Lower leg skin (tissue), 4 donors: ENCODE measurements at regions not wholly inside any gene's neighbourhood (a gene's known extent, or its start where the extent isn't known, plus 50 kb on each side); places are given as distances from the start of the nearest gene placed in this dataset.

ENCODE experiments used
- DNase-seq, 2 donors: peaks; one replicate each; pipeline ENCODE4 v3.0.0-alpha.2; 2019; ENCODE audit warnings: low spot score in 2 of 2
- H3K4me3 ChIP-seq: fragments of 200-600 bp; sonication (generic); 2 replicates; pipeline ENCODE4 v1.5.1; 2017; ENCODE audit warnings: mild to moderate bottlenecking, low read depth; ENCODE audit not compliant: poor library complexity, severe bottlenecking
- POLR2A ChIP-seq, 2 donors: fragments of 450-650 bp; IDR thresholded peaks; one replicate each; pipeline ENCODE4 v1.6.1; 2016 to 2017; ENCODE audit warnings: antibody characterized with exemption in 2 of 2, mild to moderate bottlenecking in 1 of 2, moderate library complexity in 1 of 2
- WGBS, 2 donors: methylation state at CpG; one replicate each; pipeline ENCODE4 v1.1.5; 2018; 5-methylcytosine and 5-hydroxymethylcytosine counted together
- intact Hi-C: fragments of 100-400 bp; cut with DNase I; formaldehyde crosslinking; loops from one replicate; pipeline ENCODE4 v1.15.0; 2023; ENCODE audit warnings: low total_unique reads
- TF ChIP-seq, protein P1 (sequence below), 3 donors: fragments of 450-650 bp; IDR thresholded peaks; one replicate each; pipeline ENCODE4 v1.5.1; 2016; ENCODE audit warnings: antibody characterized with exemption in 3 of 3, mild to moderate bottlenecking in 3 of 3, moderate library complexity in 2 of 3

DNA sequence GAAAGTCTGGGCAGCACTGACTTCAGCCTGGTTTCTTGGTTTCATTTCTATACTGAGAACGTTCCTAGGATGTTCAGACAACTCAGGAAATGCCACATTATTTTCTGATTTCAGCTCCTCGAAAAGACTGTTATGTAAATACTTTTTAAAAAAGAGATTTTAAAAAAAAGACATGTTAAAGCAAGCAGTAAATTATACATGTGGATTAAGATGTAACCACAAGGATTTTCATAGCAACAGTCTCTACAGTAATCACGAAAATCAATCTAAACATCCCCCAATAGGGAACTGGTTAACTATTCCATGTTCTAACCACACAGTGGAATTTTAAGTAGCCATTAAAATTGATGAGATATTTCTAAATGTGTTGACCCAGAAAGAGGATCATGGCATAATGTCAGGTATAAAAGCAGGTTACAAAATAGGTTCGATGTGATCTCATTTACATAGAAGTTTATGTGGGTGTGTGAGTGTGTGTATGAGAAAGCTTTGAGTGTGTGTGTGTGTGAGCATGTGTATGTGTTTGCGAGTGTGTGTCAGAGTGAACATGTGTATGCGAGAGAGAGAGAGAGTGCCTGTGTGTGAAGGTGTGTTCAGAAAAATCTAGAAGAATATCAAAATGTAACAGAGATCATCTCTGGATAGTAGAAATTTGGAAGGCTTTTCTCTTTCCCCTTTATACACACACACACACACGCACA lies 63.0 kb upstream of the ERCC4 start:
- H3K4me3 ChIP-seq = no peak overlapping the region
- intact Hi-C loops = no loop called here
- WGBS, 2 donors = 62 to 63% methylated on average over 7 of the region's 7 CpGs

DNA sequence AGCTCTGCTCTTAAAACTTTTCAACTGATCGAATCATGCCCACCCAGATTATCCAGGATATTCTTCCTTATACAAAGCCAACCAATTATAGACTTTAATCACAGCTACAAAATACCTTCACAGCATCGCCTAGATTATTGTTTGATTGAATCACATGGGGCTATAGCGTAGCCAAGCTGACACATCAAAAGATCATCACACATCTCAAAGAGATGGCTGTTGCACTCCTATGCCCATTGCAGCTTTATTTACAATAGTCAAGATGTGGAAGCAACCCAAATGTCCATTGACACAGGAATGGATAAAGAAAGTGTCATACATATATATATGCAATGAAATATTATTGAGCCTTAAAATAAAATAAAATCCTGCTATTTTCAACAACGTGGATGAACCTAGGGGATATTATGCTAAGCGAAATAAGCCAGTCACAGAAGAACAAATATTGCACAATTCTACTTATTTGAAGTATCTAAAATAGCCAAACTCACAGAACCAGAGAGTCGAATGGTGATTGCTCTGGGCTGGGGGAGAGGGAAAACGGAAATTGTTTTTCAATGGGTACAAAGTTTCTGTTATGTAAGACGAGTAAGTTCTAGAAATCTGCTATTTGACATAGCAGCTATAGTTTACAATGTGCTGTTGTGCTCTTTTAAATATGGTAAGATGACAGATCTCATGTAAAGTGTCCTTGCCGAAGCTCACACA lies 60.9 kb upstream of the ERCC4 start:
- no peak for DNase-seq
- WGBS, 2 donors = 81 to 88% methylated on average over 9 of the region's 9 CpGs
- TF ChIP-seq, protein P1, sequence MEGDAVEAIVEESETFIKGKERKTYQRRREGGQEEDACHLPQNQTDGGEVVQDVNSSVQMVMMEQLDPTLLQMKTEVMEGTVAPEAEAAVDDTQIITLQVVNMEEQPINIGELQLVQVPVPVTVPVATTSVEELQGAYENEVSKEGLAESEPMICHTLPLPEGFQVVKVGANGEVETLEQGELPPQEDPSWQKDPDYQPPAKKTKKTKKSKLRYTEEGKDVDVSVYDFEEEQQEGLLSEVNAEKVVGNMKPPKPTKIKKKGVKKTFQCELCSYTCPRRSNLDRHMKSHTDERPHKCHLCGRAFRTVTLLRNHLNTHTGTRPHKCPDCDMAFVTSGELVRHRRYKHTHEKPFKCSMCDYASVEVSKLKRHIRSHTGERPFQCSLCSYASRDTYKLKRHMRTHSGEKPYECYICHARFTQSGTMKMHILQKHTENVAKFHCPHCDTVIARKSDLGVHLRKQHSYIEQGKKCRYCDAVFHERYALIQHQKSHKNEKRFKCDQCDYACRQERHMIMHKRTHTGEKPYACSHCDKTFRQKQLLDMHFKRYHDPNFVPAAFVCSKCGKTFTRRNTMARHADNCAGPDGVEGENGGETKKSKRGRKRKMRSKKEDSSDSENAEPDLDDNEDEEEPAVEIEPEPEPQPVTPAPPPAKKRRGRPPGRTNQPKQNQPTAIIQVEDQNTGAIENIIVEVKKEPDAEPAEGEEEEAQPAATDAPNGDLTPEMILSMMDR (IDR thresholded peaks at IDR 0.05) = no peak
- no peak for TF ChIP-seq POLR2A (IDR thresholded peaks at IDR 0.05)
- no peak overlapping the region for H3K4me3 ChIP-seq
- intact Hi-C loops = no loop called here

More for the DNA sequence above, 63.0 kb upstream of the ERCC4 start:
- TF ChIP-seq, protein P1 (IDR thresholded peaks at IDR 0.05) = no peak
- TF ChIP-seq POLR2A (IDR thresholded peaks at IDR 0.05) = no peak
- no peak for DNase-seq

DNA sequence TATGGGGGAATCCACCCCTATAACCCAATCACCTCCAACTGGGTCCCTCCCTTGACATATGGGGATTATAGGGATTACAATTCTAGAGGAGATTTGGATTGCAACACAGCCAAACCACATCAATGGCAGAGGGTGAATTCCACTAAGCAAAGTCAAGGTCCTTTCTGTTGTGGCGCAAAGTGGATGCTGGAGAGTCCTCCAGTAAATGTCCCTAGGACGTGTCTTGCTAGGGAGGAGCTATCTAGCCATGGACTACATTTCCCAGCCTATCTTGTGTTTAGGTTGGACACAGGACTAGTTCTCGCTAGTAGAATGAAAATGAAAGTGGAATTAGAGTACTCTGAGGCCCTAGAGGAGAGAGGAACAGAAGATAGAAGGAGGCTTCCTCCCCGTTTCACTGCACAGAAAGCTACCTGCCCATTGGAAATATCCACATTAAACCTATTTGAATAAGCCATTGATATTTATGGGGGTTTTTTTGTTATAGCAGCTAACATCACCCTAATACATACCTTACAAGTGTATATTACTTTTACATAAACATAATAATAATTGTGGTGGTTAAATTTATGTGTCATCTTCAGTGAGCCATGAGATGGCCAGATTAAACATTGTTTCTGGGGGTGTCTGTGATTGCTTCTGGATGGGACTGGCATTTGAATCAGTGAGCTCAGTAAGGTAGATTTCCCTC lies 56.7 kb upstream of the ERCC4 start:
- intact Hi-C loops = no loop called here
- WGBS, 2 donors = 85 to 90% methylated on average over 4 of the region's 4 CpGs

DNA sequence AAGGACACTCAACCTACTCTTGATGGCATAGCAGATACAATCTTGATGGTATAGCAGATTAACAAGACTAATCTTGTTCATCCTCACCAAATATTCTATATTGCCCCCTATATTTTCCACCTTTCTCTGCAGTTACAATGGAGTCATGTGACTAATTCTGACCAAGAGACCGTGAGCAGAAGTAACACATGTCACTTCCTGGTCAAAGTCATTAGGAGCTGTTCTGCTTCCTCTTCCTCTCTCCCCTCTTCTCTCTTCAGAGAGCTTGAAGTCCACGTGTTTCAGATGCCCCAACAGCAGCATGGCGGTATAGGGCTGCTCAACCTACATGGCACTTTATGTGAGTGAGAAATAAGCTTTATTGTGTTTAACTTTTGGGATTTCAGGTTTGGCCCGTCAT lies 55.3 kb upstream of the ERCC4 start:
- no peak for DNase-seq
- H3K4me3 ChIP-seq = no peak overlapping the region
- TF ChIP-seq, protein P1 (IDR thresholded peaks at IDR 0.05) = no peak
- no peak for TF ChIP-seq POLR2A (IDR thresholded peaks at IDR 0.05)
- WGBS, 2 donors = 64 to 73% methylated on average over 4 of the region's 4 CpGs
- intact Hi-C loops = no loop called here

More for the DNA sequence above, 56.7 kb upstream of the ERCC4 start:
- DNase-seq = no peak
- no peak overlapping the region for H3K4me3 ChIP-seq
- TF ChIP-seq, protein P1 (IDR thresholded peaks at IDR 0.05) = no peak
- TF ChIP-seq POLR2A (IDR thresholded peaks at IDR 0.05) = no peak

DNA sequence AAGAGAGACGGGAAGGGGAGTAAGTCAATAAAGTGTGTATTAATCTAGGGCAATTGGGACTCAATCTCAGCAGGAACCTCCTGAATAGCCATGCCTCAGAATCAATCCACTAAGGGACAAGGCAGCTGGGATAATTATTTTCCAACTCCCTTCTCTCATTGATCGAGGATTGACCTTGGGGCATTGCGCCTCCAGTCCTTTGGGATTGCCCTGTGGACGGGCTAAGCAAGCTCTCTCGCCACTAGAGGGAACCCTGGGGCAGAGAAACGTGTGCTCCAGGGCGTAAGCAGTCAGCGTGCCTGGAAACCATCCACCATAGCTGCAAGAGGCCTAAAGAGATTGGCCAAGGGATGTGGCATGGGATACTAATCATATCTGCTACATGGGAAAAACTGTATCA lies 53.9 kb upstream of the ERCC4 start:
- 17 to 22% methylated on average over 8 of the region's 8 CpGs for WGBS, 2 donors
- DNase-seq = peak in 1 of 2 donors; percentile 15
- H3K4me3 ChIP-seq = no peak overlapping the region
- intact Hi-C loops = no loop called here
- TF ChIP-seq, protein P1 (IDR thresholded peaks at IDR 0.05) = no peak
- no peak for TF ChIP-seq POLR2A (IDR thresholded peaks at IDR 0.05)
